GM21515 (cell line): ENCODE measurements at regions not wholly inside any gene's neighbourhood (a gene's known extent, or its start where the extent isn't known, plus 50 kb on each side); places are given as distances from the start of the nearest gene placed in this dataset.

ENCODE experiments used
- ATAC-seq: cut with Tn5 transposase; IDR thresholded peaks from one replicate; pipeline ENCODE4 v1.9.1; 2021; ENCODE audit not compliant: unreplicated experiment

GRCh38 chr10:117427356-117427755, 52.1 kb upstream of the PDZD8 start:
- no peak for ATAC-seq

- ATAC-seq: peak; percentile 56
Measured at GRCh38 chr10:117425974-117426566, 50.8 kb upstream of the PDZD8 start.

- no peak for ATAC-seq
Measured at GRCh38 chr10:117424883-117425649, 49.8 kb upstream of the PDZD8 start.
